OCI-LY3 (cell line): ENCODE measurements at regions not wholly inside any gene's neighbourhood (a gene's known extent, or its start where the extent isn't known, plus 50 kb on each side); places are given as distances from the start of the nearest gene placed in this dataset.

Source experiments
- H2AFZ ChIP-seq: fragments of 200-600, 300-600 bp; shearing (Covaris generic); 2 replicates; pipeline ENCODE4 v1.6.0; 2014; ENCODE audit warnings: antibody characterized with exemption, low read depth, low read length
- H3K27ac ChIP-seq: fragments of 200-600, 300-600 bp; sonication (generic); 2 replicates; pipeline ENCODE4 v1.5.1; 2014; ENCODE audit warnings: mild to moderate bottlenecking, low read length, moderate library complexity, mixed read lengths
- H3K27me3 ChIP-seq: fragments of 200-600, 300-600 bp; sonication (generic); 2 replicates; pipeline ENCODE4 v1.6.1; 2014; ENCODE audit warnings: low read depth, low read length, mixed read lengths
- H3K36me3 ChIP-seq: fragments of 200-600, 300-600 bp; sonication (generic); replicated peaks from 2 replicates; pipeline ENCODE3; 2014; ENCODE audit warnings: low read depth, low read length, mixed read lengths
- H3K4me1 ChIP-seq: fragments of 300-600, 200-600 bp; sonication (generic); 2 replicates; pipeline ENCODE4 v1.6.1; 2014; ENCODE audit warnings: low read length, mixed read lengths
- H3K4me2 ChIP-seq: fragments of 200-600, 300-600 bp; sonication (generic); 2 replicates; pipeline ENCODE4 v1.6.1; 2014; ENCODE audit warnings: low read length, mixed read lengths
- H3K4me3 ChIP-seq: fragments of 300-600, 200-600 bp; sonication (generic); 2 replicates; pipeline ENCODE4 v1.5.1; 2014; ENCODE audit warnings: antibody characterized with exemption, mild to moderate bottlenecking, low read length, moderate library complexity
- H3K79me2 ChIP-seq: fragments of 300-600, 200-600 bp; shearing (Covaris generic); 2 replicates; pipeline ENCODE4 v1.6.1; 2014; ENCODE audit warnings: mild to moderate bottlenecking, low read length, mixed read lengths
- H3K9ac ChIP-seq: fragments of 300-600, 200-600 bp; shearing (Covaris generic); 2 replicates; pipeline ENCODE4 v1.6.0; 2014; ENCODE audit warnings: mild to moderate bottlenecking, low read length, moderate library complexity
- H3K9me3 ChIP-seq: fragments of 200-600, 300-600 bp; shearing (Covaris generic); 2 replicates; pipeline ENCODE4 v1.6.1; 2014; ENCODE audit warnings: low read length, mixed read lengths; ENCODE audit not compliant: insufficient read depth
- H4K20me1 ChIP-seq: fragments of 200-600, 300-600 bp; sonication (generic); 2 replicates; pipeline ENCODE4 v1.6.1; 2016; ENCODE audit warnings: low read length, mixed read lengths; ENCODE audit not compliant: insufficient read depth
- CTCF ChIP-seq: fragments of 200-600, 300-600 bp; sonication (generic); IDR thresholded peaks from 2 replicates; pipeline ENCODE4 v1.5.1; 2014; ENCODE audit warnings: antibody characterized with exemption, low read length, low read depth
- EZH2phosphoT487 ChIP-seq: fragments of 200-600 bp; shearing (Covaris generic); IDR thresholded peaks from 2 replicates; pipeline ENCODE4 v1.6.1; 2018; ENCODE audit warnings: antibody characterized with exemption, mixed run types, low read depth

GRCh38 chr1:13983393-13983792, 283.4 kb downstream of the PRDM2 start:
- no peak overlapping the region for H3K4me2 ChIP-seq
- H3K27me3 ChIP-seq = no peaks in the 10 kb centered on the region
- no peaks in the 10 kb centered on the region for H3K36me3 ChIP-seq
- H3K27ac ChIP-seq = no peak overlapping the region
- no peak overlapping the region for H2AFZ ChIP-seq
- no peak overlapping the region for H3K4me3 ChIP-seq
- H3K9ac ChIP-seq = no peak overlapping the region
- H3K9me3 ChIP-seq = no peaks in the 10 kb centered on the region
- no peaks in the 10 kb centered on the region for H3K79me2 ChIP-seq
- H3K4me1 ChIP-seq = no peaks in the 10 kb centered on the region
- no peaks in the 10 kb centered on the region for H4K20me1 ChIP-seq
- TF ChIP-seq CTCF (no peak), EZH2phosphoT487 (no peak)

- H3K27me3 ChIP-seq = no peaks in the 10 kb centered on the region
- TF ChIP-seq CTCF (no peak), EZH2phosphoT487 (no peak)
- H3K4me2 ChIP-seq = no peak overlapping the region
- no peaks in the 10 kb centered on the region for H3K9me3 ChIP-seq
- H3K36me3 ChIP-seq = no peaks in the 10 kb centered on the region
- H3K79me2 ChIP-seq = no peaks in the 10 kb centered on the region
- no peaks in the 10 kb centered on the region for H4K20me1 ChIP-seq
- H3K4me1 ChIP-seq = no peaks in the 10 kb centered on the region
- no peak overlapping the region for H2AFZ ChIP-seq
- H3K4me3 ChIP-seq = no peak overlapping the region
- H3K9ac ChIP-seq = no peak overlapping the region
- no peak overlapping the region for H3K27ac ChIP-seq
Observed at GRCh38 chr1:13990939-13991338, 291.0 kb downstream of the PRDM2 start.

- no peak overlapping the region for H3K4me3 ChIP-seq
- no peaks in the 10 kb centered on the region for H3K9me3 ChIP-seq
- no peak overlapping the region for H3K9ac ChIP-seq
- no peaks in the 10 kb centered on the region for H3K27me3 ChIP-seq
- H3K4me2 ChIP-seq = no peak overlapping the region
- TF ChIP-seq EZH2phosphoT487 = no peak
- TF ChIP-seq CTCF = no peak
- no peaks in the 10 kb centered on the region for H4K20me1 ChIP-seq
- no peaks in the 10 kb centered on the region for H3K36me3 ChIP-seq
- H3K27ac ChIP-seq = no peak overlapping the region
- no peak overlapping the region for H2AFZ ChIP-seq
- H3K79me2 ChIP-seq = no peaks in the 10 kb centered on the region
- no peaks in the 10 kb centered on the region for H3K4me1 ChIP-seq
Observed at GRCh38 chr1:13992489-13993285, 292.7 kb downstream of the PRDM2 start.

GRCh38 chr1:13994386-13994785, 294.4 kb downstream of the PRDM2 start:
- Histone ChIP-seq H3K9ac (no peak overlapping the region), H3K4me3 (no peak overlapping the region), H3K9me3 (no peaks in the 10 kb centered on the region), H4K20me1 (no peaks in the 10 kb centered on the region), H3K4me2 (no peak overlapping the region), H3K4me1 (no peaks in the 10 kb centered on the region), H3K27ac (no peak overlapping the region), H2AFZ (no peak overlapping the region), H3K27me3 (no peaks in the 10 kb centered on the region), H3K79me2 (no peaks in the 10 kb centered on the region), H3K36me3 (no peaks in the 10 kb centered on the region)
- no peak for TF ChIP-seq CTCF
